Stimulated activated CD4-positive, alpha-beta T cell treated with anti-CD3 and anti-CD28 coated beads, TNF-alpha, amount 100 ng/mL, for 24 hours (primary cell): ENCODE measurements at regions not wholly inside any gene's neighbourhood (a gene's known extent, or its start where the extent isn't known, plus 50 kb on each side); places are given as distances from the start of the nearest gene placed in this dataset.

Experiments
- DNase-seq, 3 experiments: peaks; one replicate each; pipeline ENCODE4 v3.0.0-alpha.2; 2020; ENCODE audit warnings: low read depth in 3 of 3

DNA sequence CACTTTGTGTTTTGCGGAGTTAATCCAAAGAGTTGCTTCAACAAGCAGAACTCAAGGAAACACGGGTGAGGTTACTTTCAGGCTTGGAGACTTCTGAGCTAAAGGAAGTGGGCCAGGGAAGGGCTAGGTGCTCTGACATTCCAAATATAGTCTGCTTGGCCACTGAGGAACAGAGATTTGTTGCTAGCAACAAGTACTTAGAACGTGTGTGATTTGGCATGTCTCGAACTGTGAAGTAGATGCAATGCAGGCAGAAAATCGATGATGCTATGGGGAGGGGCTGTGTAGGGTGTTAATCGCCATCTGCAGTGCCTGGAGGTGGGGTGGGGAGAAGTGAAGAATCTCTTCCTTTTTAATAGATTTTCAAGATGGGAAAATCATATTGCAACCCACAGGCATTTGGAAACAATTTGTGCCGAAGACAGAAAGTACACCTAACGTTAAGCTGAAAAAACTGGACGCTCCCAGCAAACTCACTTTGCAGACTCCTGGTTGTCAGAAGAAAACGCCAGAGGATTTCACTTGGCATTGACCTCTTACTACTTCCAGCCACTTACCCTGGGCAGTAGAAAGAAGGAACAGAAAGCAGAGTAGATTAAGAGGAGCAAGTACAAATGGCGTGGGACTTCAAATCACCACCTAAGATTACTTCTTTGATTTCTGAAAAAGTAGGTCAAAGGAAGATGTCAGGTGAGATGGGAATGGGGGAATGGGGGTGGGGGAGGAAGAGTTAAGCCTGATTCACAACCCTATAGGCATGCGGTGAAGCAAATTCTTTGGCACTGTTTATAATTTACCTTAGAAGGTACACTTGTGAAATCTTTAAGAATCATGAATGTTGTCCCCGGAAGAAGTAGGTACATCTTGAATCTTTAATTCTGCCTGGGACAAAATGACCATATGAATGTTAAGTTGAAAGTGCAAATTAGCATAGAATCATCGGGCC is 314.1 kb downstream of the CD83 start:
- DNase-seq: no peak

DNA sequence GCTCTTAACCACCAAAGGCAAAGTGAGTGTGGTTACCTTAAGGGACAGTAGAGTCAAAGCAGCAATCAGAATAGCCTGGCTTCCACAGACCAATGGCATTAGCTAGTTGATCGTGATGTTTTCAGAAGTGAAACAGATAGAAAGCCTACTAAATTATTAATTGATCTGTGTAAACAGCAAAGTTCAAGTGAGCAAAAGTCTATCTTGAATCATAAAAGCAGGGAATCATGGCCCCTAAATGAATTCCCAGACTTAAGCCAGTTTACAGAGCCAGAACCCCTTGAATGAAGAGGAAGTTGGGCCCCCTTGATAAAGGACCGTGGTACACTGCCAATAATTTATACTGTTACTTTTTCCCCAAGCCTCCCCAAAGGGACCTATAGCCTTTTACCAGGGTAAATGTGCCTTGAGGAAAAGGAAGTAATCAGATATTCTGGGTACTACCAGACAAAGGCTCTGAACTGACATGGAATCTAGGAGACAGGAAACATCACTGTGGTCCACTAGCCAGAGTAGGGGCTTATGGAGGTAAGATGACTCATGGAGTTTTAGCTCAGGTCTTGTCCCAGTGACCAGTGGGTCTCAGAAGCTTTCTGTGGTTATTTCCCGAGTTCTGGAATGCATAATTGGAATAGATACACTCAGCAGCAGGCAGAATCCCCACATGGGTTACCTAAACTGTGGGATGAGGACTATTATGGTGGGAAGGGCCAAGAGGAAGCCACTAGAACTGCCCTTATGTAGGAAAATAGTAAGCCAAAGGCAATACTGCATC is 317.5 kb downstream of the CD83 start:
- DNase-seq: no peak

DNA sequence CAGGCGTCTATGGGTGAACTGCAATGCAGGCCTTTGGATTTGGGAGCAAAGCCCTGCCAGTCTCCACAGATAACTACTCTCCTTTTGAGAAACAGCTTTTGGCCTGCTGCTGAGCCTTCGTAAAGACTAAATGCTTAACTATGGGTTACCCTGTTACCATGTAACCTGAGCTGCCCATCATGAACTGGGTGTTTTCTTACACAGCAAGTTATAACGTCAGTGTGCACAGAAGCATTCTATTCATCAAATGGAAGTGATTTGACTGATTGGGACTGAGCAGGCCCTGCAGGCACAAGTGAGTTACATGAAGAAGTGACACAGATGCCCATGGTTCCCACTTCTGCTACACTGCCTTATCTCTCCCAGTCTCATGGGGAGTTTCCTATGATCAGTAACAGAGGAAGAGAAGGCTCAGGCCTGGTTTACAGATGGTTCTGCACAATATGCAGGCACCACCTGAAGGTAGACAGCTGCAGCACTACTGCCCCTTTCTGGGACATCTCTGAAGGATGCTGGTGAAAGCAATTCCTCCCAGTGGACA is 319.1 kb downstream of the CD83 start:
- no peak for DNase-seq

DNA sequence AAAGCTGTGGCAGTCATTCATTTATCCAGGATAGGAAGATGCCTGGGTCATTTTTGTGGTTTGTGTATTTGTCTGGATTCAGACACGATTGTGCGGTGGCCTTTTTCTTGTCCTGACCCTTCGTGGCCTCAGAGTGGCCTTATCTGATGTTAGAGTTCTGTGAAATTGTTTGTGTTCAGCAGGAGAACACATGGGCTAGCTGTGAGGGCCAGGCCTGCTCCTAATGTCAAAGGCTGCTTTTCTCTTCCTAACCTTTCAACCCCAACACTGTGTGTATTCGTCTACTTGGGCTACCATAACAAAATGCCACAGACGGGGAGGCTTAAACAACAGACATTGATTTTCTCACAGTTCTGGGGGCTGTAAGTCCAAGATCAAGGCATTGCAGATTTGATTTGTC is 321.8 kb downstream of the CD83 start:
- DNase-seq: no peak

DNA sequence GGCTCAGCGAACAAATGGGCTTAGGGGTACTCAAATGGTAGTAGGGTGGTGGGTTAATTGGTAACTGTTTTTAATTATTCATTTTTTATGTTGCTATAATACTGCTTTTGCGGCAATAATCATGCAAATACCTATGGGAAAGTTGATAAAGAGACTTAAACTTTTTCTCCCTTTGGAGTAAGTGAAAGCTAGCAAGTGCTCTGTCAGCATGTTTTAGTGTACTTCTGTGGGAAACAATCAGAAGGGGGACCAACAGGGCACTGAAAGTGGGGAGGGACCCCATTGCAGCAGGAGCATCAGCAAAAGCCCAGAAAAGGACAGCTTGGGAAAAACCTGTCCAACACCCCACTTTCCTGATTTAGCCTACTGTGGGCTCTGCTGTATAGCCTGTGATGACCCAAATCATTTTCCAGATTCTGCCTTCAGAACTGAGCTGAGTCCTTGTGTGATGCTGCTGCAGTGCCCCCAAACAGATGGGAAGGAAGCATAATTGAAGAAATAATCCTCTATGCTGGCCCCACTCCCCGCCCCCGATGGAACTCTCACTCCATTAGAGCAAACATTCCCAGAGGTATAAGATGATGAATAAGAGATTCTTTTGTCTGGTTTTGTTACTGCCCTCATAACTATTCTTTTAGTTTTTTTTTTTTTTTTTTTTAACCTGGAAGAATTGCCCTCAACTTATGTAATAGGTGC is 322.8 kb downstream of the CD83 start:
- DNase-seq: no peak

DNA sequence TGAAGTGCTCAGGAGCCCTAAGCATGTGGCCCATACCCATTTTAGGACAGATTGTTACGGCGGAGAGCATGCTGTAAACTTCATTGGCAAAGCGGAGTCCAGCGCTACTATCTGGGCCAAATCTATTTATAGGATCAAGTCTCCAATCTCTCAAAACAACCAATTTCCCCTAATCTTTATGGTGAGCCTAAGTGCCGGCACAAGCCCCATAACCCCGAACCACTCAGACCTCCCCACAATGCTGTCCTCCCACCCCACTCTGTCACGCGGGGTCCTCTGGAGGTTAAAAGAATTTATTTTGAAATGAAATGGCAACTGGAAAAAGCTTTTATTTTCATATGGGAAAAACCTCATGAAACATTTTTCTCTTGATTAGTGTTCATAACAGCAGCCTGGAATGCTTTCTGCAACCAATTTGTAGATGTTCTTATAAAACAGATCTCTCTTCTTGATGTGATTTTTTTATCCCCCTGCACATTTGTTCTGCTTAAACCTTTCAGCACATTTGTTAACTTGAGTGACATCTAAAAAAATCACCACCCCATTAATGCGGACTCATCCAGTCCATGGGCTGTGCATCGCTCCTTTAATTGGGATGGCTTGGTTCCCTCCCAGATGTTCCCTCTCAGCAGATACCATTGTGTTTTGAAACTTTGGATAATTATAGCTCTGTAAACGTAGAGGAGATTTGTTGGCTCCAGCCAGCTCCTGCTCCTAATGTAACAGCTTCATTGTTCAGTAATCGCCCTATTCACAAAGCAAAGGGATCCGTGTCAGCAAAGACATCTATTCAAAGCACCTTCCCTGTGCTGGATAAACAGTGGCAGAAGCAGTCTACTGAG is 323.6 kb downstream of the CD83 start:
- DNase-seq: no peak

DNA sequence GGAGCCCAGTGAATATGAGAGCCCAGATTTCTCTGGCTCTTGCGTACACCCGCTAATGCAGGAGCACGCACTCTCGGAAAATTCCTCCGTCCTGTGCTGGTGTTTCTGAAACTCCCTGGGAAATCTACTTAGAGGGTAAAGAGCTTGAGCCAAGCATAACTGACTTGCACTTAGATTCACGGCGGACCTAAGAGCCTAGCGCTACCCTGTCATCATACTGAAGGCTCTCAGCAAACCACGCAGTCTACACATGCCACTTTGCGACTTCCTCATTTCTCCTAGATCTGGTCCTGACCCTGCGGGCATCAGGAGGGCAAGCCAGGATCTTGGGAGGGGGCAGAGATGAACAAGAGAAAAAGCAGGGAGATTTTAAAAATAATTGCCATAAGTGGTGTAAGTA is 324.7 kb downstream of the CD83 start:
- DNase-seq: no peak

DNA sequence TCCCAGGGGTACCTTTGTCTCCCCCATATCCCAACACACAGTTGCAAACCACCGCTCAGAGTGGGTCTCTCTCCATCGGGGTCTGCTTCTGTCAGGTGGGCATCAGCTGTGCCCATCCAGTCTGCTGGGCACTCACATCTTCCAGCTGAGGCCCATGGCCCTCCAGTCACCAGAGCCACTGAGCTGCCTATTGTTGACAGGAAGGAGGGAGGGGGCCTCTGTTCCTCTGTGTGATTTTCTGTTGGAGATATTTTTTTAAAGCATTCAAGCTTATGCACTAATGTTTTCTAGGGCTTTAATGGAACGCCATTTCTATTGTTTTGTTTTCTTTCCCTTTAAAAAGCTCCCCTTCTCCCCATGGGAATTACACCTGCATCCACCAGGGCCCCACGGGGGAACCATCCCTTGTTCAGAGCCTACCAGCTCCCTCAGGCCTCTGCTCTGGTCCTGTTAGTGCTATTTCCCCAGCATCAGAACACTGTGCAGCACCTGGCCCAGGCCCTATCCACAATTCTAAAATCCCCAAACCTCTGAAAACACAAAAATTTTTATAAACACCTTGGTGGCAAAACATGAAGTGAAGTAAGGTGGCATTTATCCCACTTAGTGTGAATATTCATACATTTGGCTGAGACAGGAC is 326.2 kb downstream of the CD83 start:
- DNase-seq: no peak

DNA sequence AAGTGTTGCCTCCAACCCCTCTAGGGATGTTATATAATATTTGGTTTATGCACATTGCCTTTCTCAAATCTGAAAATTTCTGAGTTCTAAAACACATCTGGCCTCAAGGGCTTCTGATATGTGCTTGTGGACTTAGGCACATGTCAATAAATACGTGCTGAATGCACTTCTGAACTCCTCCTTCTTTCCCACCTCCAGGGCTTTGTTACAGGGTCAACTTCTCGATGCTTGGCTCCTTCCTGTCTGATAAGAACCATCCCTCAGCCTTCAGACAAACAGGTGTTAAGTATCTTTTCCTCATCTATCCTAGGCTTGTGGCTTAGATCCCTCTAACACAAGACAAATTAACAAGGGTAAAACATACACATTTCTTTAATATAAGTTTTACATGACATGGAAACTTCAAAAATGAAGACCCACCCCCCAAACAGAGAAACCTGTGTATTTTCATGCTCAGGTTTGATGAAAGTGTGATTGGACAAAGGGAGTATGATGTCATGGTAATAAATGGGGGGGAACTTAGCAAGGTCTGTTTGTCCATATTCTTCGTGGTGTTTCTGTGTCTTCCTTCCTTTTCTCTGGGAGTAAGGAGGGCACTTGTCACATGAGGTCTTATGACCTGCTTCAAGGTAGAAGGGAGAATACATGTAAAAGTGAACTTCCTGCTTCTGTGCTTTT is 326.9 kb downstream of the CD83 start:
- DNase-seq: no peak

DNA sequence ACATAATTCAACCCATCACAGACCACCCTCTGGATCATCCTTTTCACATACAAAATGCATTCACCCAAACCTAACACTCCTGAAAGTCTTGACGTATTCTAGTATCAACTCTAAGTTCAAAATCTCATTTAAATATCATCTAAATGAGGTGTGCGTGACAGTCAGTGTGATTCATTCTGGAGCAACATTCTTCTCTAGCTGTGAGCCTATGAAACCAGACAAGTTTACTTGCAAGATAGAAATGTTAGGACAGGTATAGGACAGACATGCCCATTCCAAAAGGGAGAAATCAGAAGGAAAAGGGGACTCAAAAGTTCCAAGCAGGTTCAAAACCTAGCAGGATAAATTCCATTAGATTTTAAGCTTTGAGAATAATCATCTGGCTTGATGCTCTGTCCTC is 329.7 kb downstream of the CD83 start:
- DNase-seq: no peak

DNA sequence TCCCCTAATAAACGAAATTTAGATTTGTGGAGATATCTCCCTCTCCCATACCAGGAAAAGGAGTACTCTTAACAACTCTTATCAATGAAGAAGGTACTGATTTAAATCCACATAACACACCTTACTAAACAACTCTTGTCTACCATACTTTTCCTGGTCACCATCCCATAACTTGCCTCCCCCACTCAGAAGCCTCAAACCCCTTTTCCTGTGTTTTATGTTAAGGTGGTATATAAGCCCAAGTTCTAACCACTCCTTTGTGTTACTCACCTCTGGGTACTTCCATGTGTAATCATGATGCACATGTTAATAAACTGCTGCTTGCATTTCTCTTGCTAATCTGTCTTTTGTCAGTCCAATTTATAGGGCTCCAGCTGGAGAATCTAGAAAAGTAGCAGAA is 330.7 kb downstream of the CD83 start:
- no peak for DNase-seq

DNA sequence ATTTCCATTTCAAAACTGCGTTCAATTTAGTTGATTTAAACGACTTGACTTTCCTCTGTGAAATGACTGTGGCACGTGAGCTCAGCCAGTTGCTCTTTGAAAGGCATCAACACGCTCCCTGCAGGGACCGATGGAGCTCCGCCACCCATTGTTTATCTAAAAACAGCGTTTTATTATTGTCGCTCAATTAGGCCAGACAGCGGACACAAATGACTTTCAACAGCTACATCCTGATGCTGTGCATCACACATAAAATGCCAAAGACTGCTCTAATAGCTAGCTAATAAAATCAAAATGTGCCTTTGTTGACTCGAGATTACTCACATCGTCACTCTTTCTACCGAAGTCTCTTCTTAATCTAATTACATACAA is 332.5 kb downstream of the CD83 start:
- no peak for DNase-seq

DNA sequence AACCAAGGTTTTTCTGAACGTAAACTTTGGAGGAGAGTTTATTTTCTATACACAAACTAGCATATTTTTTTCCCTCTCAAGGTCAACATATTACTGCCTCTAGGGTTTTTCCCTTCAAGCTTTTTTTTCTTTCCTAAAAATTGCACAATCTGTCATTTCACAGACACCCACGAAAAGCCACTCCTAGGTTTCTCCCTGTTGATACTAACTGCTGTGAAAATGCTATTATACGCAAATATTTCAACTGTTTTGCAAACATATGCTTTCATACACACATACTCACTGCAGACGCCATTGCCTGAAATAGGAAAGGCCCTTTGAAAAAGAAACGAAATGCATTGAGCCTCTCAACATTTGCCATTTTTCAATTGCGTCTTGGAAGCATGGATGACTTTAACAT is 333.0 kb downstream of the CD83 start:
- no peak for DNase-seq

DNA sequence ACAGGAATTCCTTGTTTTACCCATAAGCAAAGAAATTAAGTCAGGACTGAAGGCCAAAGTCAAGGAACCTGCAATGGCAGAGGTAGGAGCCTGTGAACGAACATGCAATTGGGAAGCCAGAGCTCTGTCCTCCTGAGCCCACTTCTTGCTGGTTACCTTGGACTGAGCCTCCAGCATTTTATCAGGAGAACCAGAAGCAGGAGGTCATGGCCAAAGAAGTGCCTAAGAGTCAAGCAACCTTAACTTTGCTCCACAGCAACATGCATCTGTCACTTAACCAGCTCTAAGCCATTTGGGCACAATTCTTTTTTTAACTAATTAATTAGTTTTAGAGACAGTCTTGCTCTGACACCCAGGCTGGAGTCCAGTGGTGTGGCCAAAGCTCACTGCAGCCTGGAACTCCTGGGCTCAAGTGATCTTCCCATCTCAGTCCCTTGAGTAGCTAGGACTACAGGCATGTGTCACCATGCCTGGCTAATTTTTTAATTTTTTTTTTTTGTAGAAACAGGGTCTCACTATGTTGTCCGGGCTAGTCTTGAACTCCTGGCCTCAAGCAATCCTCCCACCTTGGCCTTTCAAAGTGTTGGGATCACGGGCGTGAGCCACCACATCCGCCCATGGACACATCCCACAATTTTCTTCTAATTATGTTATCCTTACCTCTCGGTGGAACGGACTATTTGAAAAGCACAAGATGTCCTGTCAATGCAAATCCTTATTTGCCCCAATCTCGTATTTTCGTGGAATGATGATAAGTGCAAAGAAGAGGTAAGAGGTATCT is 334.2 kb downstream of the CD83 start:
- DNase-seq: no peak

DNA sequence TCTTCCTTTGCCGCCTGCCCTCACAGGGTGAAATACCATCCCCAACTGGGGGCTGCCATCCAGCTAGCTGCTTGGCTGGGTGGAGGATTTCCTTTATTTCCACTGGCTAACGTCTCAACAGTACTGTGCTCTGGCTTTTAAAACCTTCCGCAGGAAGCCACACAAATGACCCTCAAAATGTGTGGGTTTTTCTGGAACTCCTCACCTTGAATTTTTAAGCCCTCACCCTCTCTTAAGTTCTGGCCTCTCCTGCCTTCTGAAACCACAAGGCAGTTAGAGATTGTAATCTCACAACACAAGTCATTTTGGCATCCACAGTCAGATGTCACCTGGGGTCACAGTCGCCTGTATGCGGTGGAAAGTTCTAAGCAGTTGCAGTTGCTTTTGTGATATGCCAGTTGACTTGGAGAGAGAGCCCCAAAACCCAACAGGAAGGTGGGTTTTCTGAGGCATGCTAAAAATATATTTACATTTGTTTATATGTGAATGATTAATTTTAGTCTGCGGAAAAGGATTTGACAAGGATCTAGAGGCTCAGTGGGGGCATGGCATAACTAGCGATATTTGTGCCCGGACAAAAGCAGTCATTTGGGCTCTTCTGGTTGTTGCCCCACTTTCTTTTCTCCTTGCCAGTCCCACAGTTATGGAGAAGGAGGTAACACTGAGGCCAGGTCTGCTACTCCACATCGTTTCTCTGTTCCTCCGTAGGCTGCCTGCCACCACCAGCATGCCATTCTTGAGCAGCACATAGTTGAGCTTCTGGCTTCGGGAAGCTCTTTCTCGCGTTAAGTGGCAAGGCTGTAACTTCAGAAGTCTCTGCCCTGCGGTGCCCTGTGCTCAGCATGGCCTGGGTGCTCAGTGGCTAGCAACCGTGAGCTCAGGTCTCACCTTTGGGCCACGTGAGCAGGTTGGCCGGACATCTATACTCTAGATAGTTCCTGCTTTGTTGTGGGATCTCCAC is 335.3 kb downstream of the CD83 start:
- DNase-seq: peak in 2 of 3 experiments; percentile 26 to 65

DNA sequence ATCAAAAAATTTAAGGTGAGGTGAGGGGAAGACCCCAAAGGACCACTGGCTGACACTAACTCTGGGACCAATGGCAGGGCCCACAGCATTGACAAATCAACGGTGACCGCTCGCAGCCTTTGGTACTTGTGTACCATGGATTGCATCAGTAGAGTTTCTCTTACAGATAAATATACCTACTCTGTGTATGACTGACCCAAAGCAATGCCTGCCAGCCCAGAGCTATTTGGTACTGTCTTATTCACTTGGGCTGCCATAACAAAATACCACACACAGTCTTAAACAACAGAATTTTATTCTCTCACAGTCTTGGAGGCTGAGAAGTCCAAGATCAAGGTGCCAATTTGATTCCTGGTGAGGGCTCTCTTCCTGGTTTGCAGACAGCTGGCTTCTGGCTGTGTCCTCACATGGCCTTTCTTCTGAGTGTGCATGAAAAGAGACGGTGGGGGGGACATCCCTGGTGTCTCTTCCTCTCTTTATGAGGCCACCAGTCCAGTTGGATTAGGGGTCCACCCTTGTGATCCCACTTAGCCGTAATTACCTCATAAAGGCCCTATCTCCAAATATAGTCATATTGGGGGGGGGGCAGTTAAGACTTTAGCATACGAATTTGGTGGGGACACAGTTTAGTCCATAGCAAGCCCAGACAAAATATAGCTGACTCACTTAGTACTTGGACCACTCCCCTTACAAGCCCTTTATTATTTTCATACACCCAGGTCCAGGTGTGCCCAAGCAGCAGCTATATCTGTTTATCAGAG is 336.3 kb downstream of the CD83 start:
- no peak for DNase-seq

DNA sequence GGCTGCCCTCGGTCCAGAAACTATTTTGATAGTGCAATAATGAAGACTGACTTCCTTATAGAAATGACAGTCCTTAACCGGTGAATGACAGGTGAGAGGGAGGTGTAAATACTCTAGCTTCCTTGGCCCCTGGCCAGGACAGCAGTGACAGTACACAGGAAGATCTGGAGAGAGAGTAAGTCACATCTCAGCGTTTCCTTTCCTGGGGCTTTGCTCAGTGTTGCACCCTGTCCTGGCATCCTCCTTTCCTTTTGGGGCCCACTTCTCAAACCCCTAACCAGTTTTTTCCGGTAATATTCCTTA is 336.9 kb downstream of the CD83 start:
- peak in 1 of 3 experiments; percentile 47 for DNase-seq

DNA sequence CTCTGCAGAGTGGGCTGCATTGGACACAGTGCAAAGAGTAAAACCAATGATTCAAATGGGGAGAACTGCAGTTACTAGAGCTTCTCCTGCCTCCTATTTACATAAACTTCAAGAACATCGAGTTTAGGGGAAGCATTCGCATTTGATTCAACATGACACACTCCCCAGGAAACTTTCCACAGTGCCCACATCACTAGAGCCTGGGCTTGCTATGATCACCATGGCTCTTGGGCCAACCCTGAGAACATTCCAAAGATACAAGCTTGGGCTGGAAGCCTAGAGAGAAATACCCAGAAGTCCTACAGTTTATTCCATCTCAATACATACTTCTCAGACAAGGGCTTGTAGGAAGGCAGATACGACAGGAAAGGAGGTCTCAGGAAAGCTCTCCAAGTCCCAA is 337.9 kb downstream of the CD83 start:
- no peak for DNase-seq
